ENCODE measurements at regions not wholly inside any gene's neighbourhood (a gene's known extent, or its start where the extent isn't known, plus 50 kb on each side); places are given as distances from the start of the nearest gene placed in this dataset.

GRCh38 chr21:20313013-20313412, 685.2 kb upstream of the NCAM2 start:
- TF ChIP-seq TBL1XR1 (IDR thresholded peaks at IDR 0.05; ENCODE audit: low read length in 2 of 2) (no peak), CTCF (IDR thresholded peaks at IDR 0.05 in 2 of 3, conservative IDR thresholded peaks at IDR 0.05 in 1 of 3; ENCODE audit: insufficient read depth in 2 of 3, low read depth in 1 of 3, low read length in 3 of 3) (no peak), CBX8 (IDR thresholded peaks at IDR 0.05; ENCODE audit: borderline replicate concordance, extremely low read depth, low read depth, low read length, poor library complexity, severe bottlenecking) (no peak), EHMT2 (IDR thresholded peaks at IDR 0.05) (no peak), FOXP1 (CRISPR knock-in tag; IDR thresholded peaks at IDR 0.05) (no peak), EGR1 (conservative IDR thresholded peaks at IDR 0.05) (no peak), RAD21 (CRISPR knock-in tag; conservative IDR thresholded peaks at IDR 0.05 in 1 of 2, IDR thresholded peaks at IDR 0.05 in 1 of 2) (no peak), TBP (optimal IDR thresholded peaks at IDR 0.05; ENCODE audit: low read depth, low read length) (no peak), NELFE (IDR thresholded peaks at IDR 0.05; ENCODE audit: insufficient read depth, insufficient read length) (no peak), EZH2 (IDR thresholded peaks at IDR 0.05; ENCODE audit: borderline replicate concordance, low read depth, low read length) (no peak)
- TF ChIP-seq, protein P1, sequence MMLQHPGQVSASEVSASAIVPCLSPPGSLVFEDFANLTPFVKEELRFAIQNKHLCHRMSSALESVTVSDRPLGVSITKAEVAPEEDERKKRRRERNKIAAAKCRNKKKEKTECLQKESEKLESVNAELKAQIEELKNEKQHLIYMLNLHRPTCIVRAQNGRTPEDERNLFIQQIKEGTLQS (IDR thresholded peaks at IDR 0.05): no peak
- TF ChIP-seq, protein P1 (CRISPR knock-in tag; conservative IDR thresholded peaks at IDR 0.05): no peak

Measured in K562 (cell line).